ENCODE measurements at regions not wholly inside any gene's neighbourhood (a gene's known extent, or its start where the extent isn't known, plus 50 kb on each side); places are given as distances from the start of the nearest gene placed in this dataset.

GRCh38 chr2:174663550-174663949, 65.9 kb upstream of the WIPF1 start:
- no peak overlapping the region for H3K4me3 ChIP-seq (ENCODE audit: low read depth, low read length)
- no peak for DNase-seq (ENCODE audit: low read depth)
- no peak for TF ChIP-seq CTCF (conservative IDR thresholded peaks at IDR 0.05; ENCODE audit: low read depth, low read length)

GRCh38 chr2:174662859-174663258, 65.3 kb upstream of the WIPF1 start:
- H3K4me3 ChIP-seq (ENCODE audit: low read depth, low read length): no peak overlapping the region
- DNase-seq (ENCODE audit: low read depth): no peak
- no peak for TF ChIP-seq CTCF (conservative IDR thresholded peaks at IDR 0.05; ENCODE audit: low read depth, low read length)

GRCh38 chr2:174662459-174662858, 64.9 kb upstream of the WIPF1 start:
- DNase-seq (ENCODE audit: low read depth): peak; percentile 59
- no peak for TF ChIP-seq CTCF (conservative IDR thresholded peaks at IDR 0.05; ENCODE audit: low read depth, low read length)
- H3K4me3 ChIP-seq (ENCODE audit: low read depth, low read length): no peak overlapping the region

- TF ChIP-seq CTCF (conservative IDR thresholded peaks at IDR 0.05; ENCODE audit: low read depth, low read length): no peak
- no peak for DNase-seq (ENCODE audit: low read depth)
- no peak overlapping the region for H3K4me3 ChIP-seq (ENCODE audit: low read depth, low read length)
Observed at GRCh38 chr2:174660984-174661675, 63.5 kb upstream of the WIPF1 start.

GRCh38 chr2:174659069-174659900, 61.7 kb upstream of the WIPF1 start:
- no peak for TF ChIP-seq CTCF (conservative IDR thresholded peaks at IDR 0.05; ENCODE audit: low read depth, low read length)
- DNase-seq (ENCODE audit: low read depth): no peak
- H3K4me3 ChIP-seq (ENCODE audit: low read depth, low read length): no peak overlapping the region

GRCh38 chr2:174656676-174657176, 59.1 kb upstream of the WIPF1 start:
- TF ChIP-seq CTCF (conservative IDR thresholded peaks at IDR 0.05; ENCODE audit: low read depth, low read length): no peak
- peak; percentile 10 for DNase-seq (ENCODE audit: low read depth)
- H3K4me3 ChIP-seq (ENCODE audit: low read depth, low read length): no peak overlapping the region
